ENCODE measurements at regions not wholly inside any gene's neighbourhood (a gene's known extent, or its start where the extent isn't known, plus 50 kb on each side); places are given as distances from the start of the nearest gene placed in this dataset.

- H3K27me3 ChIP-seq (ENCODE audit: insufficient read depth, low read length, poor library complexity, severe bottlenecking): no peaks in the 10 kb centered on the region
- H2AFZ ChIP-seq (ENCODE audit: low read length): no peak overlapping the region
- H3K4me2 ChIP-seq (ENCODE audit: low read depth, low read length, poor library complexity, severe bottlenecking): no peak overlapping the region
- H3F3A ChIP-seq (ENCODE audit: low read depth): no peaks in the 10 kb centered on the region
- no peak for TF ChIP-seq EZH2phosphoT487 (IDR thresholded peaks at IDR 0.05; ENCODE audit: borderline replicate concordance)
- TF ChIP-seq CTCF (conservative IDR thresholded peaks at IDR 0.05; ENCODE audit: low read length): no peak
- no peak overlapping the region for H3K9ac ChIP-seq (ENCODE audit: low read depth, low read length, poor library complexity, severe bottlenecking)
- no peaks in the 10 kb centered on the region for H3K36me3 ChIP-seq (ENCODE audit: insufficient read depth, low read length)
- H3K9me2 ChIP-seq (replicated peaks; ENCODE audit: low read depth, low read length): no peaks in the 10 kb centered on the region
- H3K4me1 ChIP-seq (ENCODE audit: insufficient read depth, low read length, poor library complexity, severe bottlenecking): no peaks in the 10 kb centered on the region
- H3K4me3 ChIP-seq (ENCODE audit: low read length, poor library complexity, severe bottlenecking): no peak overlapping the region
- H3K9me3 ChIP-seq (ENCODE audit: insufficient read depth, low read depth, low read length): no peaks in the 10 kb centered on the region
- H3K79me2 ChIP-seq (ENCODE audit: insufficient read depth, low read length): no peaks in the 10 kb centered on the region
- no peaks in the 10 kb centered on the region for H4K20me1 ChIP-seq (ENCODE audit: insufficient read depth, low read length, poor library complexity, severe bottlenecking)
Observed at GRCh38 chr15:94970096-94970495, 738.7 kb downstream of the MCTP2 start.

- no peaks in the 10 kb centered on the region for H4K20me1 ChIP-seq (ENCODE audit: insufficient read depth, low read length, poor library complexity, severe bottlenecking)
- H3K36me3 ChIP-seq (ENCODE audit: insufficient read depth, low read length): no peaks in the 10 kb centered on the region
- H2AFZ ChIP-seq (ENCODE audit: low read length): no peak overlapping the region
- H3K9me3 ChIP-seq (ENCODE audit: insufficient read depth, low read depth, low read length): no peaks in the 10 kb centered on the region
- no peak overlapping the region for H3K9ac ChIP-seq (ENCODE audit: low read depth, low read length, poor library complexity, severe bottlenecking)
- H3K9me2 ChIP-seq (replicated peaks; ENCODE audit: low read depth, low read length): no peaks in the 10 kb centered on the region
- TF ChIP-seq EZH2phosphoT487 (IDR thresholded peaks at IDR 0.05; ENCODE audit: borderline replicate concordance): no peak
- no peak for TF ChIP-seq CTCF (conservative IDR thresholded peaks at IDR 0.05; ENCODE audit: low read length)
- no peak overlapping the region for H3K4me2 ChIP-seq (ENCODE audit: low read depth, low read length, poor library complexity, severe bottlenecking)
- no peaks in the 10 kb centered on the region for H3F3A ChIP-seq (ENCODE audit: low read depth)
- no peaks in the 10 kb centered on the region for H3K27me3 ChIP-seq (ENCODE audit: insufficient read depth, low read length, poor library complexity, severe bottlenecking)
- H3K4me3 ChIP-seq (ENCODE audit: low read length, poor library complexity, severe bottlenecking): no peak overlapping the region
- H3K4me1 ChIP-seq (ENCODE audit: insufficient read depth, low read length, poor library complexity, severe bottlenecking): no peaks in the 10 kb centered on the region
- no peaks in the 10 kb centered on the region for H3K79me2 ChIP-seq (ENCODE audit: insufficient read depth, low read length)
Observed at GRCh38 chr15:94970802-94971201, 739.4 kb downstream of the MCTP2 start.

- Histone ChIP-seq H3K4me3 (ENCODE audit: low read length, poor library complexity, severe bottlenecking) (no peak overlapping the region), H2AFZ (ENCODE audit: low read length) (no peak overlapping the region), H3K4me2 (ENCODE audit: low read depth, low read length, poor library complexity, severe bottlenecking) (no peak overlapping the region), H3K9ac (ENCODE audit: low read depth, low read length, poor library complexity, severe bottlenecking) (no peak overlapping the region), H3K36me3 (ENCODE audit: insufficient read depth, low read length) (no peaks in the 10 kb centered on the region), H3K9me2 (replicated peaks; ENCODE audit: low read depth, low read length) (no peaks in the 10 kb centered on the region), H3K9me3 (ENCODE audit: insufficient read depth, low read depth, low read length) (no peaks in the 10 kb centered on the region), H3K79me2 (ENCODE audit: insufficient read depth, low read length) (no peaks in the 10 kb centered on the region), H3F3A (ENCODE audit: low read depth) (no peaks in the 10 kb centered on the region), H3K4me1 (ENCODE audit: insufficient read depth, low read length, poor library complexity, severe bottlenecking) (no peaks in the 10 kb centered on the region), H4K20me1 (ENCODE audit: insufficient read depth, low read length, poor library complexity, severe bottlenecking) (no peaks in the 10 kb centered on the region), H3K27me3 (ENCODE audit: insufficient read depth, low read length, poor library complexity, severe bottlenecking) (no peaks in the 10 kb centered on the region)
- no peak for TF ChIP-seq EZH2phosphoT487 (IDR thresholded peaks at IDR 0.05; ENCODE audit: borderline replicate concordance)
- TF ChIP-seq CTCF (conservative IDR thresholded peaks at IDR 0.05; ENCODE audit: low read length): no peak
Observed at GRCh38 chr15:94972314-94972713, 741.0 kb downstream of the MCTP2 start.
